NCI-H1092 treated with DMSO at 0.1 percent for 48 hours (cell line): ENCODE measurements at regions not wholly inside any gene's neighbourhood (a gene's known extent, or its start where the extent isn't known, plus 50 kb on each side); places are given as distances from the start of the nearest gene placed in this dataset.
A peak's percentile ranks its signal among the peaks of the same experiment; 100 is the strongest.

Source experiments
- DNase-seq: peaks from one replicate; lab custom pipeline; 2025; lab: John Stamatoyannopoulos, UW

DNA sequence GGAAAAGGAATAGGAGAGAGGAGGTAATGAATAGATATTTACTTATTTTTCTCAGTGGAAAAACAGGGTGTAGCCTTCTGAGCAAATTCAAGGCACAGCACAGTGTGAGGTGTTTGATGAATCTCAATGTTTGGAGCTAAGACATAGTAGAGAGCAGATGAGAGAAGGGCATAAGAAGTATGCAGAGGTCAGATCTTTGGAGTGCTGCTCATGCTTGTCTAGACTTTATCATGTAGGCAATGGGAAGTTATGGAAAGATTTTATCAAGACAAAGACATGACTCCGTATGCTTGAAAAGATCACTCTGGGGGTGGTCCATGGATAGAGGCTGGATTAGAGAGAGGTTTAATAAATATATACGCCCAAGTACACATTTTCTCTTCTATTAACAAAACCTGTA is 217.0 kb upstream of the CNR1 start:
- no peak for DNase-seq

DNA sequence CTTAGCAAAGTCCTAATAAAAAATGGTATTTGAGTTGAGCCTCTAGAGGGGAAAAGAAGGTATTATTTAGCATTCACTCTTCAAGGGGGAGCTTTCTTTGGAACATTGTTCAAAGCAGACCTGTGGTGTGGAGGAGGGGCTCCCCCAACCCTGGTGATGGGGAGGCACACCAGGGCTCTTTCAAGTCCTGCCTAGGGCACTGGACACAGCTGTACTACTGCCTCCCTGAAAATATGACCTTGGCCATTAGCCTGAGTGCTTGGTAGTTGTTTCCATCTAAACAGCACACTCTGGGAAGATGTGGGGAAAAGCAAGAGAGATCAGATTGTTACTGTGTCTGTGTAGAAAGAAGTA is 215.1 kb upstream of the CNR1 start:
- DNase-seq = no peak

DNA sequence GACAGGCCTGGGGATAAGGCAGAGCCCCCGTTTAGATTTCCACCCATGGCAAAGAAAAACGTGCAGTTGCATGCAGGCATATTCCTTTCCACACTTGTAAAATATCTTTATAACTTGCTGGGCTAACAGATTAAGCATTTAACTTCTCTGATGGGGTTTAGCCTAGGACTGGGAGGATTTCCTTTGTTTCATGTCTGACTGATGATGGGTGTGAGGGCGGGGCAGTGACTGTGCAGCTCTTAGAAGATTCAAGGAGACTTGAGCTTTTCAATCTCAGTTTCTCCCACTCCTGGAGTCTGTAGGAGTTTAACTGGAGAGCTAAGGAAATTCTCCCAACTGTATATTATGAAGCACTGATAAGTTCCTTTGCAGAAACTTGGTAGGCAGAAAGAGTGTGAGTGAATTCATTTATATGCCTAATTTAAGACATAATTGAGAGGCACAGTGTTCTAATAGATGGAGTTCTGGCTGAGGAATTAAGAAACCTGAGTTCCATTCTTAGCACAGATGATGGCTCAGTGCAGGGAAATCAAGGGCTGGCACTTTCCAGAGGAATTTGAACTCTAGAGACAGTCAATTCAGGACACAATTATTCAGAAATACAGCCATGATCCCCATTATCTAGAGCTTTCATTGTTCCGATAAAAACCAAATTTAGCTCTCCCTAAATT is 214.6 kb upstream of the CNR1 start:
- no peak for DNase-seq

DNA sequence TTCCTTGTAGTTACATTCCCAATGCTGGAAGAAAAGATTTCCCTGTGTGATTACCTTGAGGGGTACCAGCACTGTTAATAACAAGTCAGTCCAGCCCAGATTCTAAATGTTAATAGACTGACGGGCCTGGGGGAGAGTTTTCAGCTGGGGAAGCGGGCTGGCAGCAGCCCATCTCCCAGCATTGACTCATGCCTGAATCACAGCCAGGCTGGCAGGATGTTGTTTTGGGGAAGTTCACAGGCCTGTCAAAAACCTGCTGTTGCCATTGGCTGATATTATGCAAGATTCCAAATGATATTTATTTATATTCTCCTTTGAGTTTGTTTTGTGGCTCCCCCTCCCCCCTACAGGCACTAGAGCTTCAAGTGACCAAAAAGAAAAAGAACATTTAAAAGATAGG is 213.9 kb upstream of the CNR1 start:
- DNase-seq = no peak

DNA sequence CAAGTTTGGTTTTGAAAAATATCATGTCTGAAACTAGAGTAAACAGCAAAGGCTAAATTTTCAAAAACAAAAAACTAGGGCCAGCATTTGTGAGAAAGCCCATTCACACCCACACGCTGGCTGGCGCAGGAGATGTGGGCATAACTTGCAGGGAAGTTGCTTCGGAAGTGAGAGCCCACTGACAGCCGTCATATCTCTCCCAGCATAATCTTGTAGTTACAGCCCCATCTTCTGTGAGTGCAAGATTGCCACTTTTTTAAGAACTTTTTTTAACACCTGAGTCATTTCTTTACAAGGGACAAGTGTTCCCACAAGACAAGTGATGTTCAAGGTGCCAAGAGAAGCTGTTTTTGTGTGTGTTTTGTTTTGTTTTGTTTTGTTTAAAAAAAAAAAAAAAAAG is 212.5 kb upstream of the CNR1 start:
- DNase-seq = no peak

DNA sequence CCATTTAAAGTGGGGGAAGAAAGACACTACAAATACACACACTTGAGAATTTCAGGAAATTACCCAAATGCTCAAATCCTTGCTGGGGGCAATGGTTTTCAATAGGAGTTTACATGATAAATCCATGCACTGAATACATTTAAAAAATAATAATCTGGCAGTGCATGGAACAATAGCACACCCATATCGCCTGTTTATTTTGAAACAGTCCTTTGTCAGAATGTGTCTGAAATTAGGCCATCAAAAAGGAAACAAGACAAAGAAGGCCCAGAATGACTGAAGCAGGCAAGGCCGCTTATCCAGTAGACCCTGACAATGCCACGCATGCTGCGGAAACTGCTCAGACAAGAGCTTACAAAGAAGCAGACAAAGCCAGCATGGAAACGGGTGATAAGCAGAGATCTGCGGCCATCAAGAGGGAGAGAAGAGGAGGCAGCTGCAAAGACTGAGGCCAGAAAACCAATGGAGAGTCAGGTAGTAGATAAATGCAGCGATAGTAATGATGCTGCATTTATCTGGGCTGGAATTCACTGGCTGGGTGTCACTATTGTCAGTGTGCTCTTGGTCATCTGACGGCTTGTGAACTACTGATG is 211.9 kb upstream of the CNR1 start:
- DNase-seq = no peak

DNA sequence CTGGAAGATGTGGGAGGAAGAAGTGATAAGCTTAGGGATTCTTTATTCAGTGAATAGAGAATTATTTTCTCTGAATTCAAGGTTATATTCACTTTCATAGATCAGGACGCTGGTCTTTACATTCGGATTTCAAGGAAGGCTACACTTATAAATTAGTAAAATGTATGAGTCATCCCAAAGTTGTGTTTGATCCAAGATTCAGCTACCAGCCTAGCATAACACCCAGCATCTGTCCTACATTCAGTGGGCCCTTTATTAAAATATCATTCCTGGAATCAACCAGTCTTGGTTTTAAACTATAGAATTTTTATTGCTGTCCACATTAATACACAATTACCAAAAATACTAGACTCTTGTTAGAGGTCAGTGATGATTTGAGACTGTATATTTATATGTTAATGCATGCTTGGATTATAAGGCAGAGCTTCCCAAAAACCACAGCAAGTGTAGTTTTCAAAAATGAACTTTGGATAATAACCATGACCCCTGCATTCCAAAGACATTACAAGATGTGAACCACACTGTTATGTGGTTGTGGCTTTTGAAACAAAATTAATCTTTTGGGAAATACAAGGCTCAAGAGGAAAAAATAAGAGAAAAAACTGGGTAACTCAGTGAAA is 210.7 kb upstream of the CNR1 start:
- DNase-seq = no peak

DNA sequence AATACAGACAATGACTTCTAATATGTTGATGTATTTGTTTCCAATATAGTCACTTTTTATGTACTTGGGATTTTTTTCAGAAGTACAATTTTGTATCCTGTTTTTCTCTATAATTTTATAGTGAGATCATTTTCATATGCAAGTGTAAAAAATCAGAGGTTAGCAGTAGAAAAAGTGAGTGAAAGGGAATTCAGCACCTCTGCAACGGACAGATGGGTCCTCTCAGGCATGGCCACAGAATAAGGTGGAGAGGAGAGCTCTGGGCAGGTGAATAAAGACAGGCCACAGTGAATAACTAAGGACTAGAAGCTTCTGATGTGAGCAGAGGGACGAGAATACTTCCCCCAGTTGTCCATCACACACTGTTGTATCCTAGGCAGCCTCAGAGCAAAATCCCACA is 210.1 kb upstream of the CNR1 start:
- no peak for DNase-seq

DNA sequence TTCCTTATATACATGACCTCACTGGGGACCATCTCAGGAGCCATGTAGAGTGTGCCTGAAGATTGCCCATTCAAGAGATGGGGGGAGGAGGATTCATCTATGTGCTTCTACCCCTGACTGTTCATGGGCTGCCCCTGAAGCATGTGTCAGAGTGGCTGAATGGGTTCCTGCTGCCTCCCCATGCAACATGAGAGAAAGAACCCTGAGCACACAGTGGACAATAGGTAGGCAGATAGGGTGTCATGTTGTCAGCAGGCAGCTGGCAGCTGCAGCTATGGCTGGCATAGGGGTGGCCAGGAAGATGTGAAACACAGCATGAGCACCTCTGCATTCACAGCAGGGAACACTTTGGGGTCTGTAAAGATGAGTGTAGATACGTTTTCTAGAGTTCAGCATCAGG is 208.4 kb upstream of the CNR1 start:
- DNase-seq = peak; percentile 78

DNA sequence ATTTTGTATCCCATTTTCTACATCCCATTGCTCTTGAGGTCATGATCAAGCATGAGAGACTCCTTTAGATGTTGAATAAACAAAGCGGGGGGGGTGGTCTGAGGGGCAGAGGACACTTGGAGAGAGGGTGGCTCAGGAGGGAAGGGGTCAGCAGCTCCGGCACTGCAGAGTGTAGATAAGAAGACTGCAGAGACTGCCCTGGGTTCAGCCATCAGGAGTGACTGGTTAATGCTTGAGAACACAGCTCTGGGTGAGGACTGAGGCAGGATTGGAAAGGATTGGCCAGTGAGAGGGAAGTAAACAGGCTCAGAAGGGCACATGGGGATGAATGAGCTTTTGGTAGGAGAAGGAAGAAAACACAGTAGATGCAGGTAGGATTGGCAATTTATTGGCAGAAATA is 205.3 kb upstream of the CNR1 start:
- DNase-seq = no peak

DNA sequence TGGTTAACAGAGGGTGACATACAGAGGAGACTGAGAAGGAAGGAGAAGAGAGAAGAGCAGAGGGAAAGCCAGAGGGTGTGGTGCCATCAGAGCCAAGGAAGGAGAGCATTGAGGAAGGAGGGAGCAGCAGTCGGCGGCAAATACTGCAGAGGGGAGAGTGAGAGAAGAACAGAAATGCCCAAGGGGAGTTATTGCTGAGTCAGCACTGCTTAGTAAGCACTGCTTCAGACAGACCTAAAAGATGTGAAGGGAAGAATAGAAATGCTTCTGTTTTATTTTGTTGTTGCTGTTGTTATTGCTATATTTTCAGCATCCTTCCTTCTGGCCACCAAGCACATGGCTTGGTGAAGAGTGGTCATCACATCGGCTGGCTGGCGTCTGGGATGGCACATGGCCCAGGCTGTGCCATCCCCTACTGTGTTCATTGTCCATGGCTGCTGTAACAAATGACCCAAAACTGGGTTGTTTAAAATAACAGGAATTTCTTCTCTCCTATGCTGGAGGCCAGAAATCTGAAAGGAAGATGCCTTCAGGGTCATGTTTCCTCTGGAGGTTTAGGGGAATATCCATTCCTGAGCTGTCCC is 204.1 kb upstream of the CNR1 start:
- DNase-seq = no peak

DNA sequence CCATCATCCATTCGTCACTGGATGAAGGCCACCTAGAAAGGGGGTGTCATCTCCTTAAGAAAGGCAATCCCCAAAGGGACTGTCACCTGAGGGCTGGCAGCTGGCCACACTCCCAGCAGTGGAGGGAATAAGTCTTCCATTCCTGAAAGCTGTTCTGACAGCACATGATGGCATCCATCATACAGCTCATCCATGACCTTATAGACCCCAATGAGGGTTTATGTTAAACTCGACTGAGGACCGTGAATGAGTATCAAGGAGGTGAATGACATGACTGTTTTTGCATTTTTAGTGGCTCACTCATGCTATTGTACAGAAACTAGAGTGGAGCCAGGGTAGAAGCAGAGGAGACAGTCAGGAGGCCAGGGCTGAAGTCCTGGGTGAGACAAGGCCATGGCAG is 203.1 kb upstream of the CNR1 start:
- DNase-seq = no peak

DNA sequence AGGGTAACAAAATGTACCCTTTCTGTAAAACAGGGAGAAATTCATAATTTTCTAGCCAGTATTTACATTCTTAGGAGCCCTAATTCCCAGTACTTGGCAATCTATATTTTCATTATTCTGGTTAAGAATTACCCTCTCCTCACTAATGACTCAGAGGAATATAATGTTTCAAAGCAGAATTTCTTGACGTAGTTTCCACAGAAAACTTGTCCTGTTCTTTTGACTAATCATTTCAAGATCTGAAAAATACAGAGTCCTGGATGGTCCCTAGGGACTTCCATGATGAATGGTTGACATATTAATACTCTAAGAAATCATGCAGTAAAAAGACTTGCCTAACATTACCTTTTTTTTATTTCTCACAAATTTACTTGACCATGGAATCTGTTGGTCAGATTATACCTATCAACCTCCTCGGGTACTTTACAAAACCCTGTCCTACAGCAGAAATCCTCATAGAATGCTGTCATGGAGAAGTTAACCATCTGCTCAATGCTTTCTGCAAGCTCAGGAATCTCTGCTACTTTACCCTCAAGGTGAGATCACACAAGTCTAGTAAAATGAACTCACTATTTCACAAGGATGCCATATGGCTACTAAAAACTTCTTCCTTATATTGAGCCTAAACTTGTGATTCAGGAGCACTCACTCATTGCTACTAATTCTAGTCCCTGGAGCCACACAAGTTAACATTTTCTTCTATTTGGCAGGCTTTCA is 202.1 kb upstream of the CNR1 start:
- DNase-seq = no peak

DNA sequence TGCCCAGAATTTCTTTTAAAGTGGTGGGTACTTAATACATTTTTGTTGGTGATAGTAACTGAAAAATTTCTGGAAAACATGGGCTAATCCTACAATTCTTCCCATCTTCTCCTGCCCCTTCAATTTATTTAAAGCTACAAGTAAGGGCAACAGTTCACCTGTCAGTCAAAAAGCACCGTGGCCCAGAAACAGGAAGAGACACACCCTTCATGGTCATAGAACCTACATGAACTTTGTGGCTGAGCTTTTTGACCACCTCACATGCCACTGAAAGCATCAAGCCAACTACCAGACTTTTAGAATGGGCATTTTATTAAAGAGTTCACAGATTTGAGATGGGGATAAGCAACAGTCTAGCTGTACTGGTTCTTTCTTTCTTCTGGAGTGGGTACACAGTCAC is 201.1 kb upstream of the CNR1 start:
- no peak for DNase-seq

DNA sequence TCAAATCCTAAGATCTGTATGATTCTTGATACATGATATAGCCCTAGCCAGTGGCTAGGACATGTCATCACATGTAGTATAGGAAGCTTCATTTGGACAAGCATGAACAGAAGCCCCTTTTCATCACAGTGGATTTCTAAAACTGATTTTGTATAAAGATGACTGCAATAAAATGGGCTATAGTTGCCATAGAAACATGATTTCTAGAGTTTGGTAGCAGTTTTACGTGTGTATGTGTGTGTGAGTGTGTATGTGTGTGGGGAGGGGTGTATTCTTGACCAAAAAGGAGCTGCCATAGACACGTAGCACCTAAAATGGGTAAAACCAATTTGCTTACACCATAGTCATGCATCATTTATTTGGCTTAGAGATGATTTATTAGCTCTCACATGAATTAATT is 200.5 kb upstream of the CNR1 start:
- DNase-seq = no peak

DNA sequence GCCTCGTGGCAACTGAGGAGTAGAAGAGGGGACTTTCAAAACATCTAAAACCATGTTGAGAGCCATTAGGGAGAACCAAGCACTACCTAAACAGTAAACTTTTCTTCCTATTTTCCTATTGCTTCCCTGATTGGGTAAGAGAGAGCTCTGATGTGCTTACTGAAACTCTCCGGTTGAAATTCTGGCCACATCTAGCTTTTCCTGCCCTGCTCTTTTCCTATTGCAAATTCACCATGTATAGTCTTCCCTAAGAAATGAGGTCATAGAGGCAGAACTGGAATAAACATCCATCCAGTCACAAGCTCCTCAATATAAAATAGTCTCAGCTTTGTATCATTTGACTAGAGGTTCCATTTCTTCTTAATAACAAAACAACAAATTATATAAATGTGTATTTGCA is 199.5 kb upstream of the CNR1 start:
- DNase-seq = no peak

DNA sequence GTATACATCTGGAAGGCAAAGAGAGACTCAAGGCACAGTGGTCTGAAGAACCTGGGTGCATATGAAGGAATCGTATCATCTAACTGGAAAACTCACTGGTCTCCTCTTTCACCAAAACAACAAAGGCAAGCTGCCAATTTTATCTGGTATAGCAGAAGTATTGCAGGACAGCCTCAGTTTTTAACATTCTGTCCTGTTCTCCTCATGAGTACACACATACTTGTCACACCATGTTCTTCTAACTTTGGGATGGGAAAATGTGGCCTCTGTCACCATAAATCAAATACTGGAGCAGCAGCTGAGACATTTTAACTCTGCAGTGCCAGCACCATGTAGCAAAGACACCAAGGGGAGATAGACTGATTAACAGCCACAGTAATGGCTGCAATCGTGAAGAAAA is 199.1 kb upstream of the CNR1 start:
- DNase-seq = no peak

DNA sequence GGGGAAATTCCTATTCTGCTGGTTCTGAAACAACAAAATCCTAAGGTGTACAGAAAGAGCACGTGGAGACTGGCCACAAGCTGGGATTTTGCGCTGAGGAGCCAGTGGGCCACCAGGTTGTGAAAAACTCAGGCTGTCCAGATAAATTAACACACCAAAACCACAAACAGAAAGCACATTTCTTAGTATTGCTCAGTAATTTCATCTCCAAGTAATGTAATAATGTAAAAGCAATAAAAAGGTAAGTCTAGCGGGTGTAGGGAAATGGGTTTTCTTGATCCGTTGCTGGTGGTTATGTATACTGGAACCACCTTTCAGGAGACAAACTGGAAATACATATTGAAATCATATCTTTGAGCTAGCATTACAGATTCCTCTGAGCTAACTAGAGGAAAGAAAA is 195.6 kb upstream of the CNR1 start:
- DNase-seq = no peak

DNA sequence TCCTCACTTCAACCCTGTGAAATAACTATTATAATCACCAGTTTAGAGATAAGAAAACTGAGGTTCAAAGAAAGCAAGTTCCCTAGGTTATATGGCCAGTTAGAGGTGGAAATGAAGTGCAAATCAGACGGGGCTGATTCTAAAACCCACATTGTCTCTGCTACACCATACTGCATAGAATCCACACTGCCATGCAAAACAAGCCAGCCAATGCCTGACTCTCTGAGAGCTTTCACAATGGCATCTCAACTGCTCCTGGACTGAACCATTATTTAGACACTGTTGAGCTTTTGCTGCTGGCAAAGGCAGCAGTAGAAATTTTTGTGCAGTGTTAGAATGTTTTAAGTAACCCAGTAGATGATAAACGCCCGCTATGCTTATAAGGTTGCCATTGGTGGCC is 195.2 kb upstream of the CNR1 start:
- no peak for DNase-seq

DNA sequence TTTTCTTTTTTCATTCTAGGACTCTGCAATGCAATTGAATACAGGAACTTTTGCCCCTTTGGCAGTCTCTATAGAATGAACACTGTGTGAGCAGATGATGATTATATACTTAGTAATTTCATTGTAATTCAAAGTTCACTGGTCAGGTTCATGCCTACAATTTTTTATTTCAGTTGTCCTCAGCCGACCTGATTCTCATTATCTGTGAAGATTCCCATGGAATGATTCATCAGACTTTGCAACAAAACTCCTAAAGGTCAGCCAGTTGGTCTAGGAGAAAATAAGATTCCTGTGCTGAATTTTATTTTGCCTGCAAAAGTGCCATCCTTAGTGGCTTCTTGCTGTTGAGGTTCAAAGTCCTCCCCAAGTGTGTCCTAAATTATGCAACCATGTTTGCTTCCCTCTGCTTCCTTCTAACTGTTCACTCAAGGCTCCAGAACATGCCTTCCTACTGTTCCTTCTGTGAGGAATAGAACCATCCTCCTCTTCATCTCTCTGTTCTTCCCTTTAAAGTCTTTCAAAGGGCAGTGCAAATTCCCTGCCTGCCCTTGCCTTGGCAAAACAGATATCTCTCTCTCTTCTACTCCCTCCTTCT is 194.2 kb upstream of the CNR1 start:
- no peak for DNase-seq

DNA sequence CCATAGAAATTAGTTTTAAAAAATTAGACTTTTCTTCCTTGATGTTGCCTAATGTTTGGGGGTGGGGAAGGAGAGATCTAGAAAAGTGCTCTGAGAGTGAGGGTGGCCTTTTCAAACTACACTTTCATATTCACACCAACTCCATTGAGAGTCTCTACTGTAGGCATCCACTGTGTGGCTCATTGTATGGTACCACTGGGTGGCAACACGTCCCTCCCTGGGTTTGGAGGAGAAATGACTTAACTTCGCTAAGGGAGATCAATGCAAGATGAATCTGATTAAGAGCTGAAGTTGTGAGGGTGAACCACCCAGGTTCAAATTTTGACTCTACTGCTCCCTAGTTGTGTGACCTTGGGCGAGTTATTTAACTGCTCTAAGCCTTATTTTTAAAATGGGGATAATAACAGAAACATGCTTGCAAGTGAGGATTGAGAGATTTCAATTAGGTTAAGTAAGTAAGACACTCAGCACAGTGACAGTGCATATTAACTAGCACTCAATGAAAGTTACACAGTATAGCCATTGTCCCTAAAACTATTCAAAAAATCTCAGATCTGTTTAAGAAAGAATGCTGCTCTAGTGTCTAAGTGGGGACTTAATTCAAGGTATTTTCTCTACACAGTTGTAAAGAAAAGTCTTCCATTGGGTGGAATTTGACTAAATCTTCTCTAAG is 193.5 kb upstream of the CNR1 start:
- no peak for DNase-seq

DNA sequence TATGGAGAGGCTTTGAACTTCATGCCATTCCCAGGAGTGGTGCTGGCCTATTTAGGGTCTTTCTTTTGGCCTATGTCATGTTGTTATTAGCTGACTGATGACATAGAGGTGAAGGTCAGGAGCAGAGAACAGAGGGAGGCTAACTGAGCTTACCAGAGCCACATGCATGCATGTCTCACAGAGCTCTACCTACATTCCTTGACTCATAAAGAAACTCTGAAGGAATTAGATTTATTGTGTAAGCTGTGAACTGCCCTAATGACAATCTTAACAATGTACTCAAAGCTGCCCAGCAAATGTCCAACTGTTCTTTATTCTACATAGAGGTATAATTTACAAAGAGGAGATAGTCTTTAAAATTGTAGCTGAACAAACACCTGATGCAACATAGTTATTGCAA is 192.7 kb upstream of the CNR1 start:
- no peak for DNase-seq
